Stomach (tissue), 8 donors: ENCODE measurements at regions not wholly inside any gene's neighbourhood (a gene's known extent, or its start where the extent isn't known, plus 50 kb on each side); places are given as distances from the start of the nearest gene placed in this dataset.

ENCODE experiments used
- DNase-seq, 2 donors: peaks; one replicate each; pipeline versions ENCODE4 v3.0.0 to v3.0.0-alpha.2; 2013 to 2019
- H3K27ac ChIP-seq, 5 donors: fragments of 200-600 bp in 4 of 5; sonication (generic) in 4 of 5; one replicate each; pipeline ENCODE4 v1.5.1; 2013 to 2019; ENCODE audit warnings: mild to moderate bottlenecking in 1 of 5, moderate library complexity in 1 of 5
- H3K27me3 ChIP-seq, 3 donors: fragments of 200-600 bp; sonication (generic); one replicate each; pipeline ENCODE4 v1.5.1; 2017 to 2019; ENCODE audit warnings: mixed run types in 1 of 3
- H3K36me3 ChIP-seq, 4 donors: fragments of 200-600 bp; sonication (generic); 1 replicate in 3 of 4; 2 replicates in 1 of 4; pipeline ENCODE4 v1.5.1; 2016 to 2019
- H3K4me1 ChIP-seq, 4 donors: fragments of 200-600 bp; sonication (generic); one replicate each; pipeline ENCODE4 v1.5.1; 2016 to 2019
- H3K4me3 ChIP-seq, 4 donors: fragments of 200-600 bp; sonication (generic) in 3 of 4; one replicate each; pipeline ENCODE4 v1.5.1; 2016 to 2019; ENCODE audit warnings: mild to moderate bottlenecking in 1 of 4
- H3K9me3 ChIP-seq, 4 donors: fragments of 200-600 bp; sonication (generic); one replicate each; pipeline ENCODE4 v1.5.1; 2016 to 2019
- EP300 ChIP-seq: sonication (generic); formaldehyde crosslinking; IDR thresholded peaks from one replicate; pipeline ENCODE4 v1.6.1; 2017; ENCODE audit warnings: antibody characterized with exemption
- POLR2A ChIP-seq, 4 donors: fragments of 450-650 bp; IDR thresholded peaks; one replicate each; pipeline ENCODE4 v1.6.1; 2016; ENCODE audit warnings: antibody characterized with exemption in 4 of 4, control low read depth in 2 of 4, mild to moderate bottlenecking in 1 of 4, moderate library complexity in 1 of 4
- POLR2AphosphoS5 ChIP-seq, 3 donors: sonication (generic); formaldehyde crosslinking; IDR thresholded peaks; one replicate each; pipeline ENCODE4 v1.6.1; 2016; ENCODE audit warnings: antibody characterized with exemption in 3 of 3
- WGBS, 5 donors: extraction: QIAGEN DNeasy Blood & Tissue Kit in 3 of 5; methylation state at CpG; one replicate each; pipeline versions ENCODE4 v1.1.5 to v1.1.7; 2013 to 2018; 5-methylcytosine and 5-hydroxymethylcytosine counted together
- intact Hi-C: fragments of 100-400 bp; cut with DNase I; formaldehyde crosslinking; loops from one replicate; pipeline ENCODE4 v1.15.1; 2023; ENCODE audit warnings: low total_unique reads
- TF ChIP-seq, protein P1 (sequence below), 7 experiments: fragments of 450-650 bp in 4 of 7; fragments of 200-600 bp in 3 of 7; sonication (generic) in 3 of 7; IDR thresholded peaks; one replicate each; pipeline ENCODE4 v1.5.1; 2016 to 2019; ENCODE audit warnings: antibody characterized with exemption in 7 of 7, control low read depth in 2 of 7, mild to moderate bottlenecking in 1 of 7
- donor health status: healthy with polysubstance abuse.
- donor health status: Bipolar disorder and iron deficiency.
- donor health status: healthy.

- TF ChIP-seq EP300 = no peak
- no peak for TF ChIP-seq POLR2AphosphoS5 (IDR thresholded peaks at IDR 0.05)
- no peak for TF ChIP-seq POLR2A (IDR thresholded peaks at IDR 0.05)
- TF ChIP-seq, protein P1, sequence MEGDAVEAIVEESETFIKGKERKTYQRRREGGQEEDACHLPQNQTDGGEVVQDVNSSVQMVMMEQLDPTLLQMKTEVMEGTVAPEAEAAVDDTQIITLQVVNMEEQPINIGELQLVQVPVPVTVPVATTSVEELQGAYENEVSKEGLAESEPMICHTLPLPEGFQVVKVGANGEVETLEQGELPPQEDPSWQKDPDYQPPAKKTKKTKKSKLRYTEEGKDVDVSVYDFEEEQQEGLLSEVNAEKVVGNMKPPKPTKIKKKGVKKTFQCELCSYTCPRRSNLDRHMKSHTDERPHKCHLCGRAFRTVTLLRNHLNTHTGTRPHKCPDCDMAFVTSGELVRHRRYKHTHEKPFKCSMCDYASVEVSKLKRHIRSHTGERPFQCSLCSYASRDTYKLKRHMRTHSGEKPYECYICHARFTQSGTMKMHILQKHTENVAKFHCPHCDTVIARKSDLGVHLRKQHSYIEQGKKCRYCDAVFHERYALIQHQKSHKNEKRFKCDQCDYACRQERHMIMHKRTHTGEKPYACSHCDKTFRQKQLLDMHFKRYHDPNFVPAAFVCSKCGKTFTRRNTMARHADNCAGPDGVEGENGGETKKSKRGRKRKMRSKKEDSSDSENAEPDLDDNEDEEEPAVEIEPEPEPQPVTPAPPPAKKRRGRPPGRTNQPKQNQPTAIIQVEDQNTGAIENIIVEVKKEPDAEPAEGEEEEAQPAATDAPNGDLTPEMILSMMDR (IDR thresholded peaks at IDR 0.05) = no peak
- Histone ChIP-seq H3K36me3 (no peaks in the 10 kb centered on the region), H3K27ac (no peak overlapping the region), H3K4me1 (no peaks in the 10 kb centered on the region), H3K27me3 (no peaks in the 10 kb centered on the region), H3K9me3 (no peaks in the 10 kb centered on the region), H3K4me3 (no peak overlapping the region)
- DNase-seq = no peak
- intact Hi-C loops = no loop called here
- 65 to 76% (median 69%) methylated on average over 1 of the region's 1 CpG for WGBS, 5 donors
These were observed 203.9 kb downstream of the HAO1 start for GRCh38 chr20:7736336-7736735.

GRCh38 chr20:7741866-7742265, 198.4 kb downstream of the HAO1 start:
- intact Hi-C loops = no loop called here
- TF ChIP-seq POLR2AphosphoS5 (IDR thresholded peaks at IDR 0.05) (no peak), POLR2A (IDR thresholded peaks at IDR 0.05) (no peak), EP300 (no peak)
- TF ChIP-seq, protein P1 (IDR thresholded peaks at IDR 0.05) = no peak
- Histone ChIP-seq H3K9me3 (peaks cover 0 to 9% (median 4%) of the 10 kb centered on the region in 4 donors), H3K4me1 (no peaks in the 10 kb centered on the region), H3K27me3 (no peaks in the 10 kb centered on the region), H3K36me3 (no peaks in the 10 kb centered on the region), H3K4me3 (no peak overlapping the region), H3K27ac (no peak overlapping the region)
- 76 to 92% (median 84%) methylated on average over 2 of the region's 2 CpGs for WGBS, 5 donors
- no peak for DNase-seq

- Histone ChIP-seq H3K36me3 (no peaks in the 10 kb centered on the region), H3K4me3 (no peak overlapping the region), H3K4me1 (no peaks in the 10 kb centered on the region), H3K27ac (no peak overlapping the region), H3K9me3 (peaks cover 0 to 9% (median 4%) of the 10 kb centered on the region in 4 donors), H3K27me3 (no peaks in the 10 kb centered on the region)
- DNase-seq = peak; percentile 29 to 55
- intact Hi-C loops = no loop called here
- no peak for TF ChIP-seq EP300
- TF ChIP-seq, protein P1 (IDR thresholded peaks at IDR 0.05) = no peak
- no peak for TF ChIP-seq POLR2AphosphoS5 (IDR thresholded peaks at IDR 0.05)
- TF ChIP-seq POLR2A (IDR thresholded peaks at IDR 0.05) = no peak
- WGBS, 5 donors = 17 to 46% (median 41%) methylated on average over 2 of the region's 2 CpGs
These were observed 197.8 kb downstream of the HAO1 start for GRCh38 chr20:7742479-7742878.

GRCh38 chr20:7744411-7744810, 195.8 kb downstream of the HAO1 start:
- Histone ChIP-seq H3K27me3 (no peaks in the 10 kb centered on the region), H3K9me3 (peaks cover 0 to 9% (median 4%) of the 10 kb centered on the region in 4 donors), H3K27ac (no peak overlapping the region), H3K4me1 (no peaks in the 10 kb centered on the region), H3K36me3 (no peaks in the 10 kb centered on the region), H3K4me3 (no peak overlapping the region)
- no peak for DNase-seq
- intact Hi-C loops = no loop called here
- WGBS, 5 donors = 65 to 90% (median 88%) methylated on average over 1 of the region's 1 CpG
- TF ChIP-seq POLR2AphosphoS5 (IDR thresholded peaks at IDR 0.05) (no peak), POLR2A (IDR thresholded peaks at IDR 0.05) (no peak), EP300 (no peak)
- TF ChIP-seq, protein P1 (IDR thresholded peaks at IDR 0.05) = no peak
